ENCODE measurements at regions not wholly inside any gene's neighbourhood (a gene's known extent, or its start where the extent isn't known, plus 50 kb on each side); places are given as distances from the start of the nearest gene placed in this dataset.

DNA sequence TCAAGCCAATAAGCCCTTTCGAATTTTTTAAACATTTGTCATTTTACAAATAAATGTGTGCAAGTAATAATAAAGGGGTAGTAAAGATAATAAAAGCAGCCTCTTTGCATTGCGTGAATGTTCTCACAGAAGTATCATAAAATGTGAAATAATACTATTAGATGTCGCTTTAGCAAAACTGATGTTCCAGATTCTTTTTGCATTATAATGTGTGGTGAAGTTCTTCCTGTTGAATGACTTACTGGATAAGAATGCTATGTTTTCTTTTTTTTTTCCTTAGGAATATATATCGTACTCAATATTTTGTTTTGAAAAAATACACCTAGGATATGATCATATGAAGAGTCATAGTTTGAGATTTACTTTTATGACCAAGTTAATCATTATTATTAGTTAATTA, 85.2 kb upstream of the CDH12 start (continued):
- no peak for TF ChIP-seq ZNF841 (CRISPR knock-in tag; IDR thresholded peaks at IDR 0.05; ENCODE audit: borderline replicate concordance)
- TF ChIP-seq, protein P1, sequence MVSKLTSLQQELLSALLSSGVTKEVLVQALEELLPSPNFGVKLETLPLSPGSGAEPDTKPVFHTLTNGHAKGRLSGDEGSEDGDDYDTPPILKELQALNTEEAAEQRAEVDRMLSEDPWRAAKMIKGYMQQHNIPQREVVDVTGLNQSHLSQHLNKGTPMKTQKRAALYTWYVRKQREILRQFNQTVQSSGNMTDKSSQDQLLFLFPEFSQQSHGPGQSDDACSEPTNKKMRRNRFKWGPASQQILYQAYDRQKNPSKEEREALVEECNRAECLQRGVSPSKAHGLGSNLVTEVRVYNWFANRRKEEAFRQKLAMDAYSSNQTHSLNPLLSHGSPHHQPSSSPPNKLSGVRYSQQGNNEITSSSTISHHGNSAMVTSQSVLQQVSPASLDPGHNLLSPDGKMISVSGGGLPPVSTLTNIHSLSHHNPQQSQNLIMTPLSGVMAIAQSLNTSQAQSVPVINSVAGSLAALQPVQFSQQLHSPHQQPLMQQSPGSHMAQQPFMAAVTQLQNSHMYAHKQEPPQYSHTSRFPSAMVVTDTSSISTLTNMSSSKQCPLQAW (CRISPR knock-in tag; IDR thresholded peaks at IDR 0.05) = no peak
- no peak for TF ChIP-seq IKZF1 (IDR thresholded peaks at IDR 0.05)
- TF ChIP-seq ZFYVE20 (CRISPR knock-in tag; IDR thresholded peaks at IDR 0.05; ENCODE audit: borderline replicate concordance, low read depth) = no peak
- no peak for TF ChIP-seq AGO1 (IDR thresholded peaks at IDR 0.05; ENCODE audit: low read depth, low read length, poor library complexity, severe bottlenecking)
- TF ChIP-seq, protein P2, sequence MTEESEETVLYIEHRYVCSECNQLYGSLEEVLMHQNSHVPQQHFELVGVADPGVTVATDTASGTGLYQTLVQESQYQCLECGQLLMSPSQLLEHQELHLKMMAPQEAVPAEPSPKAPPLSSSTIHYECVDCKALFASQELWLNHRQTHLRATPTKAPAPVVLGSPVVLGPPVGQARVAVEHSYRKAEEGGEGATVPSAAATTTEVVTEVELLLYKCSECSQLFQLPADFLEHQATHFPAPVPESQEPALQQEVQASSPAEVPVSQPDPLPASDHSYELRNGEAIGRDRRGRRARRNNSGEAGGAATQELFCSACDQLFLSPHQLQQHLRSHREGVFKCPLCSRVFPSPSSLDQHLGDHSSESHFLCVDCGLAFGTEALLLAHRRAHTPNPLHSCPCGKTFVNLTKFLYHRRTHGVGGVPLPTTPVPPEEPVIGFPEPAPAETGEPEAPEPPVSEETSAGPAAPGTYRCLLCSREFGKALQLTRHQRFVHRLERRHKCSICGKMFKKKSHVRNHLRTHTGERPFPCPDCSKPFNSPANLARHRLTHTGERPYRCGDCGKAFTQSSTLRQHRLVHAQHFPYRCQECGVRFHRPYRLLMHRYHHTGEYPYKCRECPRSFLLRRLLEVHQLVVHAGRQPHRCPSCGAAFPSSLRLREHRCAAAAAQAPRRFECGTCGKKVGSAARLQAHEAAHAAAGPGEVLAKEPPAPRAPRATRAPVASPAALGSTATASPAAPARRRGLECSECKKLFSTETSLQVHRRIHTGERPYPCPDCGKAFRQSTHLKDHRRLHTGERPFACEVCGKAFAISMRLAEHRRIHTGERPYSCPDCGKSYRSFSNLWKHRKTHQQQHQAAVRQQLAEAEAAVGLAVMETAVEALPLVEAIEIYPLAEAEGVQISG (CRISPR knock-in tag; IDR thresholded peaks at IDR 0.05) = no peak
- TF ChIP-seq DMAP1 (CRISPR knock-in tag; IDR thresholded peaks at IDR 0.05) = no peak
- TF ChIP-seq ZNF274 (CRISPR knock-in tag; IDR thresholded peaks at IDR 0.05) = no peak
- TF ChIP-seq SP5 (CRISPR knock-in tag; IDR thresholded peaks at IDR 0.05; ENCODE audit: borderline replicate concordance, low read depth) = no peak
- no peak for TF ChIP-seq ZFP1 (CRISPR knock-in tag; IDR thresholded peaks at IDR 0.05)

- intact Hi-C loops (cut with micrococcal nuclease; ENCODE audit: unreplicated experiment) = no loop called here
- H3K36me3 ChIP-seq (replicated peaks in 1 of 2; ENCODE audit: control insufficient read depth in 1 of 2, insufficient read depth in 2 of 2, low read length in 2 of 2) = no peaks in the 10 kb centered on the region
- ChIA-PET CTCF (ENCODE audit: low intra/inter-chr PET ratio, low total read pairs) (no interaction called here), POLR2A (no interaction called here)
- in situ Hi-C loops (cut with HindIII; ENCODE audit: extremely low pct_ligation_motif_present, low pct_unique_long_range_greater_than_20kb) = no loop called here
- no peaks in the 10 kb centered on the region for H3K27me3 ChIP-seq (ENCODE audit: control insufficient read depth in 1 of 2, insufficient read depth in 2 of 2, low read length in 2 of 2)
- ATAC-seq = no peak
- 0% methylated on average over 1 of the region's 1 CpG for WGBS (ENCODE audit: low lambda C conversion rate)
- TF ChIP-seq NFKBIZ (CRISPR knock-in tag; IDR thresholded peaks at IDR 0.05) (no peak), CBX5 (CRISPR knock-in tag; IDR thresholded peaks at IDR 0.05; ENCODE audit: borderline replicate concordance) (no peak), TERF1 (CRISPR knock-in tag; IDR thresholded peaks at IDR 0.05) (no peak)
- peaks cover 70% of the 10 kb centered on the region for H3K9me3 ChIP-seq (ENCODE audit: low read length)
- no TSS peak for BruUV-seq (replicated peaks)
- no peak overlapping the region for H3K9ac ChIP-seq (ENCODE audit: insufficient read depth, low read depth, low read length)
- DNase-seq (ENCODE audit: low spot score) = no peak
- H3K4me1 ChIP-seq (ENCODE audit: insufficient read depth, low read length) = no peaks in the 10 kb centered on the region
- no peak overlapping the region for H2AFZ ChIP-seq (ENCODE audit: low read length)
- no peak overlapping the region for H3K27ac ChIP-seq (ENCODE audit: extremely low read length, insufficient read depth, low read length)
- H3K79me2 ChIP-seq (ENCODE audit: insufficient read depth, low read length) = no peaks in the 10 kb centered on the region
- no peak overlapping the region for H3K4me3 ChIP-seq (replicated peaks in 1 of 3; ENCODE audit: insufficient read depth in 1 of 3, low read depth in 2 of 3, low read length in 3 of 3)
- no peak for FAIRE-seq
- H4K20me1 ChIP-seq (ENCODE audit: insufficient read depth, low read length) = no peaks in the 10 kb centered on the region
- no peak overlapping the region for H3K4me2 ChIP-seq (ENCODE audit: low read depth, low read length)
Measured at GRCh38 chr5:22928821-22929482, 75.8 kb upstream of the CDH12 start.

All from HepG2 (cell line).